ENCODE measurements at regions not wholly inside any gene's neighbourhood (a gene's known extent, or its start where the extent isn't known, plus 50 kb on each side); places are given as distances from the start of the nearest gene placed in this dataset.

DNA sequence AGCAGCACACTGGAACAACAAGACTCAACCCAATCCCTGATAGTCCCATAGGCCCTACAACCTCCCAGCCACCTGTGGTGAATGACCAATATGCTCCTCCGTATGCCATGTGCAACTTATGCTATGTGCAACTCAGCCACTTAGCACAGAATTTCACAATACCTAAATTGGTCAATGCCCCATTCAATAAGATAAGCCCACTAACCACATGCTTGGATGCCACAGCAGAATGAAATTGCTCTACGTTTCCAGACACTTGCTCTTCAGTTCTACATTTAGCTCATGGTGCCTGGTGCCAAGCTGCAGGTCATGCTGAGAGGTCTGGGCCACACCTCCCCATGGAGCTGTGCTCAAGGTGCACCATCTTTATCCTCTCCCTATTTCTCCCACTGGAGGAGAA lies 159.8 kb downstream of the EN1 start:
- TF ChIP-seq, protein P1, sequence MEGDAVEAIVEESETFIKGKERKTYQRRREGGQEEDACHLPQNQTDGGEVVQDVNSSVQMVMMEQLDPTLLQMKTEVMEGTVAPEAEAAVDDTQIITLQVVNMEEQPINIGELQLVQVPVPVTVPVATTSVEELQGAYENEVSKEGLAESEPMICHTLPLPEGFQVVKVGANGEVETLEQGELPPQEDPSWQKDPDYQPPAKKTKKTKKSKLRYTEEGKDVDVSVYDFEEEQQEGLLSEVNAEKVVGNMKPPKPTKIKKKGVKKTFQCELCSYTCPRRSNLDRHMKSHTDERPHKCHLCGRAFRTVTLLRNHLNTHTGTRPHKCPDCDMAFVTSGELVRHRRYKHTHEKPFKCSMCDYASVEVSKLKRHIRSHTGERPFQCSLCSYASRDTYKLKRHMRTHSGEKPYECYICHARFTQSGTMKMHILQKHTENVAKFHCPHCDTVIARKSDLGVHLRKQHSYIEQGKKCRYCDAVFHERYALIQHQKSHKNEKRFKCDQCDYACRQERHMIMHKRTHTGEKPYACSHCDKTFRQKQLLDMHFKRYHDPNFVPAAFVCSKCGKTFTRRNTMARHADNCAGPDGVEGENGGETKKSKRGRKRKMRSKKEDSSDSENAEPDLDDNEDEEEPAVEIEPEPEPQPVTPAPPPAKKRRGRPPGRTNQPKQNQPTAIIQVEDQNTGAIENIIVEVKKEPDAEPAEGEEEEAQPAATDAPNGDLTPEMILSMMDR (IDR thresholded peaks at IDR 0.05), result no peak
- no peak for TF ChIP-seq POLR2A (IDR thresholded peaks at IDR 0.05)

Measured in esophagus squamous epithelium (tissue), 4 donors.